A673 (cell line): ENCODE measurements at regions not wholly inside any gene's neighbourhood (a gene's known extent, or its start where the extent isn't known, plus 50 kb on each side); places are given as distances from the start of the nearest gene placed in this dataset.

Source experiments
- BruUV-seq: library from RNA; stranded (reverse); fragments of 400-500 nt; replicated peaks from 2 replicates; lab custom pipeline; 2021; lab: Mats Ljungman, UMichigan
- CTCF ChIA-PET: fragments of 300-600 bp; sonication (Branson Sonifier 250); formaldehyde crosslinking; loops from one replicate; lab custom pipeline; 2022; ENCODE audit warnings: antibody characterized with exemption; lab: Charles Lee
- POLR2A ChIA-PET: fragments of 300-600 bp; sonication (Branson Sonifier 250); formaldehyde crosslinking; loops from one replicate; lab custom pipeline; 2022; ENCODE audit warnings: antibody characterized with exemption; ENCODE audit not compliant: low non-redundant PET; lab: Charles Lee
- DNase-seq: peaks from one replicate; pipeline ENCODE4 v3.0.0-alpha.2; 2015; ENCODE audit warnings: low spot score
- H3K27ac ChIP-seq: fragments of 200-600 bp; sonication (generic); 2 replicates; pipeline ENCODE4 v1.5.1; 2016; ENCODE audit warnings: mixed run types, low read depth, mild to moderate bottlenecking, mixed read lengths, antibody characterized with exemption, low read length; ENCODE audit not compliant: poor library complexity, severe bottlenecking
- H3K27me3 ChIP-seq: fragments of 200-600 bp; sonication (generic); replicated peaks from 2 replicates; pipeline ENCODE4 v1.6.1; 2017; ENCODE audit warnings: mixed run types, low read depth, mild to moderate bottlenecking, mixed read lengths, antibody characterized with exemption, low read length; ENCODE audit not compliant: insufficient read depth, poor library complexity
- H3K36me3 ChIP-seq: fragments of 200-600 bp; sonication (generic); 2 replicates; pipeline ENCODE4 v1.6.1; 2016; ENCODE audit warnings: mixed run types, mild to moderate bottlenecking, mixed read lengths, antibody characterized with exemption, low read length; ENCODE audit not compliant: insufficient read depth, poor library complexity, severe bottlenecking
- H3K4me1 ChIP-seq: fragments of 200-600 bp; sonication (generic); 2 replicates; pipeline ENCODE4 v1.6.1; 2017; ENCODE audit warnings: mixed run types, mild to moderate bottlenecking, mixed read lengths, antibody characterized with exemption, low read length; ENCODE audit not compliant: insufficient read depth, poor library complexity, severe bottlenecking
- H3K4me3 ChIP-seq: fragments of 200-600 bp; sonication (generic); 2 replicates; pipeline ENCODE4 v1.5.1; 2016; ENCODE audit warnings: low read depth, mixed run types, mild to moderate bottlenecking, mixed read lengths, low read length; ENCODE audit not compliant: poor library complexity, severe bottlenecking
- H3K9me3 ChIP-seq: fragments of 200-600 bp; sonication (generic); 2 replicates; pipeline ENCODE4 v1.6.1; 2016; ENCODE audit warnings: mixed run types, low read depth, mild to moderate bottlenecking, mixed read lengths, antibody characterized with exemption, low read length; ENCODE audit not compliant: poor library complexity, severe bottlenecking
- EZH2 ChIP-seq: fragments of 200-600 bp; sonication (generic); IDR thresholded peaks from 2 replicates; pipeline ENCODE4 v1.6.1; 2017; ENCODE audit warnings: borderline replicate concordance, low read depth, mild to moderate bottlenecking, mixed read lengths, antibody characterized with exemption, low read length; ENCODE audit not compliant: poor library complexity, severe bottlenecking
- intact Hi-C: fragments of 100-400 bp; cut with micrococcal nuclease; formaldehyde crosslinking; loops from one replicate; pipeline ENCODE4 v1.10.0; 2022; ENCODE audit not compliant: unreplicated experiment
- TF ChIP-seq, protein P1 (sequence below): fragments of 300-800, 200-600 bp; sonication (generic); conservative IDR thresholded peaks from 2 replicates; pipeline ENCODE4 v1.5.1; 2017; ENCODE audit warnings: low read depth, mild to moderate bottlenecking, antibody characterized with exemption, low read length, moderate library complexity, mixed read lengths

- ChIA-PET CTCF (no interaction called here), POLR2A (no interaction called here)
- no peak overlapping the region for H3K27ac ChIP-seq
- intact Hi-C loops: loop anchor here (10.0 kb wide), 1 partner anchor 306 kb away; no protein-coding TSS in a partner anchor
- no peak for TF ChIP-seq EZH2
- TF ChIP-seq, protein P1, sequence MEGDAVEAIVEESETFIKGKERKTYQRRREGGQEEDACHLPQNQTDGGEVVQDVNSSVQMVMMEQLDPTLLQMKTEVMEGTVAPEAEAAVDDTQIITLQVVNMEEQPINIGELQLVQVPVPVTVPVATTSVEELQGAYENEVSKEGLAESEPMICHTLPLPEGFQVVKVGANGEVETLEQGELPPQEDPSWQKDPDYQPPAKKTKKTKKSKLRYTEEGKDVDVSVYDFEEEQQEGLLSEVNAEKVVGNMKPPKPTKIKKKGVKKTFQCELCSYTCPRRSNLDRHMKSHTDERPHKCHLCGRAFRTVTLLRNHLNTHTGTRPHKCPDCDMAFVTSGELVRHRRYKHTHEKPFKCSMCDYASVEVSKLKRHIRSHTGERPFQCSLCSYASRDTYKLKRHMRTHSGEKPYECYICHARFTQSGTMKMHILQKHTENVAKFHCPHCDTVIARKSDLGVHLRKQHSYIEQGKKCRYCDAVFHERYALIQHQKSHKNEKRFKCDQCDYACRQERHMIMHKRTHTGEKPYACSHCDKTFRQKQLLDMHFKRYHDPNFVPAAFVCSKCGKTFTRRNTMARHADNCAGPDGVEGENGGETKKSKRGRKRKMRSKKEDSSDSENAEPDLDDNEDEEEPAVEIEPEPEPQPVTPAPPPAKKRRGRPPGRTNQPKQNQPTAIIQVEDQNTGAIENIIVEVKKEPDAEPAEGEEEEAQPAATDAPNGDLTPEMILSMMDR: no peak
- no peaks in the 10 kb centered on the region for H3K4me1 ChIP-seq
- H3K9me3 ChIP-seq: no peaks in the 10 kb centered on the region
- H3K4me3 ChIP-seq: no peak overlapping the region
- no peak for DNase-seq
- no peaks in the 10 kb centered on the region for H3K27me3 ChIP-seq
- no peaks in the 10 kb centered on the region for H3K36me3 ChIP-seq
- BruUV-seq: no TSS peak
Measured at GRCh38 chr5:164000819-164001218, 495.4 kb downstream of the MAT2B start.

DNA sequence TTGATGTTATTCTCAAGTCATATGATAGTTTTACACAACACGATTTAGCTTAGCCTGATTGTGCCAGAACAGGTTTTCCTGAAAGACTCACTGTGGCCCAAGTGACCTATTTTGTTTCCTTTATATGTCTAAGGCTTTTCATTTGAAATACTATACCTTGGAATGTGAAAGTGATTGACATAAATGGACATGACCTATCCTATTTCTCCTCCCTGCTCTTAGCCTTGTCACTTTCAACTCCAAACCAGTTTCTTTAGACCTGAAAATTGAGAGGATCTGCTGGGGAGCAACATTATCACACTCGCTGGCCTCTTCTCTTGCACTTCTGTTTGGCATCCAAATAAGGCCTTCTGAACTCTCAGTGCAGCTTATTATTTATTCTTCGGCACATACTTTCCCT is 496.8 kb downstream of the MAT2B start:
- POLR2A ChIA-PET: no interaction called here
- no peaks in the 10 kb centered on the region for H3K27me3 ChIP-seq
- DNase-seq: no peak
- no peak overlapping the region for H3K4me3 ChIP-seq
- H3K36me3 ChIP-seq: no peaks in the 10 kb centered on the region
- H3K27ac ChIP-seq: no peak overlapping the region
- intact Hi-C loops: loop anchor here (10.0 kb wide), 1 partner anchor 307 kb away; no protein-coding TSS in a partner anchor
- H3K9me3 ChIP-seq: no peaks in the 10 kb centered on the region
- no TSS peak for BruUV-seq
- TF ChIP-seq, protein P1: no peak
- TF ChIP-seq EZH2: no peak
- no peaks in the 10 kb centered on the region for H3K4me1 ChIP-seq
- CTCF ChIA-PET: no interaction called here

GRCh38 chr5:164002628-164003027 is 497.2 kb downstream of the MAT2B start:
- ChIA-PET CTCF (no interaction called here), POLR2A (no interaction called here)
- intact Hi-C loops: loop anchor here (10.0 kb wide), 1 partner anchor 308 kb away; no protein-coding TSS in a partner anchor
- DNase-seq: no peak
- BruUV-seq: no TSS peak
- H3K36me3 ChIP-seq: no peaks in the 10 kb centered on the region
- no peaks in the 10 kb centered on the region for H3K9me3 ChIP-seq
- H3K27ac ChIP-seq: no peak overlapping the region
- TF ChIP-seq EZH2: no peak
- TF ChIP-seq, protein P1: no peak
- H3K27me3 ChIP-seq: no peaks in the 10 kb centered on the region
- no peak overlapping the region for H3K4me3 ChIP-seq
- no peaks in the 10 kb centered on the region for H3K4me1 ChIP-seq
